Aorta (tissue), 5 donors: ENCODE measurements at regions not wholly inside any gene's neighbourhood (a gene's known extent, or its start where the extent isn't known, plus 50 kb on each side); places are given as distances from the start of the nearest gene placed in this dataset.

Experiments used
- ATAC-seq: fragments of 200-7000 bp; cut with Tn5 transposase; one replicate; pipeline ENCODE4 v1.9.1; 2022; ENCODE audit warnings: moderate library complexity; ENCODE audit not compliant: low FRiP score
- DNase-seq, 2 donors: peaks; one replicate each; pipeline ENCODE4 v3.0.0-alpha.2; 2020
- H3K27ac ChIP-seq, 2 donors: one replicate each; pipeline ENCODE4 v1.5.1; 2013; ENCODE audit warnings: low read length in 2 of 2, mild to moderate bottlenecking in 2 of 2, moderate library complexity in 2 of 2, control low read depth in 1 of 2, inconsistent platforms in 1 of 2, low read depth in 1 of 2
- H3K27me3 ChIP-seq, 2 donors: one replicate each; pipeline ENCODE4 v1.6.1; 2013; ENCODE audit warnings: control low read depth in 1 of 2, low read length in 1 of 2, mild to moderate bottlenecking in 1 of 2, moderate library complexity in 1 of 2; ENCODE audit not compliant: insufficient read depth in 2 of 2, control insufficient read depth in 1 of 2
- H3K36me3 ChIP-seq, 2 donors: one replicate each; pipeline ENCODE4 v1.6.1; 2013; ENCODE audit warnings: control low read depth in 1 of 2, low read length in 1 of 2, mild to moderate bottlenecking in 1 of 2; ENCODE audit not compliant: insufficient read depth in 2 of 2, control insufficient read depth in 1 of 2
- H3K4me1 ChIP-seq, 2 donors: one replicate each; pipeline ENCODE4 v1.6.1; 2013; ENCODE audit warnings: low read length in 2 of 2, control low read depth in 1 of 2, mild to moderate bottlenecking in 1 of 2, moderate library complexity in 1 of 2; ENCODE audit not compliant: insufficient read depth in 2 of 2, control insufficient read depth in 1 of 2
- H3K4me3 ChIP-seq, 2 donors: one replicate each; pipeline ENCODE4 v1.5.1; 2013; ENCODE audit warnings: low read length in 2 of 2, control low read depth in 1 of 2, mild to moderate bottlenecking in 1 of 2
- H3K9me3 ChIP-seq: one replicate; pipeline ENCODE4 v1.6.1; 2013; ENCODE audit warnings: mild to moderate bottlenecking, low read length; ENCODE audit not compliant: control insufficient read depth
- WGBS, 2 donors: extraction: QIAGEN DNeasy Blood & Tissue Kit; methylation state at CpG; one replicate each; pipeline ENCODE4 v1.1.7; 2013; 5-methylcytosine and 5-hydroxymethylcytosine counted together
- intact Hi-C, 2 donors: fragments of 100-400 bp; cut with DNase I; formaldehyde crosslinking; loops; one replicate each; pipeline versions ENCODE4 v1.14.2 to v1.15.0; 2022
- donor health status: healthy with polysubstance abuse.
- donor health status: Bipolar disorder and iron deficiency.
- donor health status: DM: no; HTN: no; CAD: no.
- donor health status: DM: no; HTN: no; CAD: no.
- donor health status: DM: yes; HTN: yes; CAD: no.

GRCh38 chr5:41598011-41598410 is 87.6 kb upstream of the PLCXD3 start:
- no peak for DNase-seq
- intact Hi-C loops: no loop called here
- H3K4me1 ChIP-seq: no peaks in the 10 kb centered on the region
- no peaks in the 10 kb centered on the region for H3K9me3 ChIP-seq
- ATAC-seq: no peak
- no peak overlapping the region for H3K27ac ChIP-seq
- H3K27me3 ChIP-seq: no peaks in the 10 kb centered on the region
- H3K4me3 ChIP-seq: no peak overlapping the region
- H3K36me3 ChIP-seq: no peaks in the 10 kb centered on the region

- ATAC-seq: no peak
- Histone ChIP-seq H3K27ac (no peak overlapping the region), H3K27me3 (no peaks in the 10 kb centered on the region), H3K36me3 (no peaks in the 10 kb centered on the region), H3K4me1 (no peaks in the 10 kb centered on the region), H3K9me3 (no peaks in the 10 kb centered on the region), H3K4me3 (no peak overlapping the region)
- 96 to 97% methylated on average over 17 of the region's 17 CpGs for WGBS, 2 donors
- intact Hi-C loops: no loop called here
- no peak for DNase-seq
Measured at GRCh38 chr5:41587668-41588067, 77.3 kb upstream of the PLCXD3 start.

- ATAC-seq: no peak
- 90 to 93% methylated on average over 1 of the region's 1 CpG for WGBS, 2 donors
- H3K4me3 ChIP-seq: no peak overlapping the region
Measured at GRCh38 chr5:41575110-41575779, 64.8 kb upstream of the PLCXD3 start.

GRCh38 chr5:41574391-41574790 is 64.0 kb upstream of the PLCXD3 start:
- no peaks in the 10 kb centered on the region for H3K4me1 ChIP-seq
- intact Hi-C loops: no loop called here
- H3K4me3 ChIP-seq: no peak overlapping the region
- no peaks in the 10 kb centered on the region for H3K9me3 ChIP-seq
- 81 to 86% methylated on average over 2 of the region's 2 CpGs for WGBS, 2 donors
- H3K27ac ChIP-seq: no peak overlapping the region
- DNase-seq (no peak), ATAC-seq (no peak)
- H3K36me3 ChIP-seq: no peaks in the 10 kb centered on the region
- no peaks in the 10 kb centered on the region for H3K27me3 ChIP-seq

More at GRCh38 chr5:41575110-41575779, 64.8 kb upstream of the PLCXD3 start:
- intact Hi-C loops: no loop called here
- no peaks in the 10 kb centered on the region for H3K4me1 ChIP-seq
- no peaks in the 10 kb centered on the region for H3K9me3 ChIP-seq
- no peak overlapping the region for H3K27ac ChIP-seq
- no peaks in the 10 kb centered on the region for H3K27me3 ChIP-seq
- no peaks in the 10 kb centered on the region for H3K36me3 ChIP-seq
- no peak for DNase-seq
